ENCODE measurements at regions not wholly inside any gene's neighbourhood (a gene's known extent, or its start where the extent isn't known, plus 50 kb on each side); places are given as distances from the start of the nearest gene placed in this dataset.
"Not testable (repeated sequence)": the region's sequence is repeated elsewhere in the genome, so short reads cannot be mapped to it uniquely, and the experiment has no call there.

GRCh38 chrX:117834076-117834475, 282.5 kb downstream of the KLHL13 start:
- TF ChIP-seq, protein P1, sequence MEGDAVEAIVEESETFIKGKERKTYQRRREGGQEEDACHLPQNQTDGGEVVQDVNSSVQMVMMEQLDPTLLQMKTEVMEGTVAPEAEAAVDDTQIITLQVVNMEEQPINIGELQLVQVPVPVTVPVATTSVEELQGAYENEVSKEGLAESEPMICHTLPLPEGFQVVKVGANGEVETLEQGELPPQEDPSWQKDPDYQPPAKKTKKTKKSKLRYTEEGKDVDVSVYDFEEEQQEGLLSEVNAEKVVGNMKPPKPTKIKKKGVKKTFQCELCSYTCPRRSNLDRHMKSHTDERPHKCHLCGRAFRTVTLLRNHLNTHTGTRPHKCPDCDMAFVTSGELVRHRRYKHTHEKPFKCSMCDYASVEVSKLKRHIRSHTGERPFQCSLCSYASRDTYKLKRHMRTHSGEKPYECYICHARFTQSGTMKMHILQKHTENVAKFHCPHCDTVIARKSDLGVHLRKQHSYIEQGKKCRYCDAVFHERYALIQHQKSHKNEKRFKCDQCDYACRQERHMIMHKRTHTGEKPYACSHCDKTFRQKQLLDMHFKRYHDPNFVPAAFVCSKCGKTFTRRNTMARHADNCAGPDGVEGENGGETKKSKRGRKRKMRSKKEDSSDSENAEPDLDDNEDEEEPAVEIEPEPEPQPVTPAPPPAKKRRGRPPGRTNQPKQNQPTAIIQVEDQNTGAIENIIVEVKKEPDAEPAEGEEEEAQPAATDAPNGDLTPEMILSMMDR (IDR thresholded peaks at IDR 0.05), result no peak
- H3K36me3 Mint-ChIP-seq (ENCODE audit: unreplicated experiment), result no peaks in the 10 kb centered on the region
- no peak overlapping the region for H3K4me3 Mint-ChIP-seq (ENCODE audit: unreplicated experiment)
- peaks cover 35% of the 10 kb centered on the region for H3K9me3 Mint-ChIP-seq (ENCODE audit: unreplicated experiment)
- no peaks in the 10 kb centered on the region for H3K27me3 Mint-ChIP-seq (ENCODE audit: unreplicated experiment)
- no peak for DNase-seq (ENCODE audit: extremely low spot score, unreplicated experiment)
- no peaks in the 10 kb centered on the region for H3K4me1 Mint-ChIP-seq (ENCODE audit: unreplicated experiment)
- no peak overlapping the region for H3K27ac Mint-ChIP-seq (ENCODE audit: unreplicated experiment)

- H3K27ac Mint-ChIP-seq (ENCODE audit: unreplicated experiment); H3K27me3 Mint-ChIP-seq (ENCODE audit: unreplicated experiment); H3K4me1 Mint-ChIP-seq (ENCODE audit: unreplicated experiment); DNase-seq (ENCODE audit: extremely low spot score, unreplicated experiment); H3K4me3 Mint-ChIP-seq (ENCODE audit: unreplicated experiment); H3K36me3 Mint-ChIP-seq (ENCODE audit: unreplicated experiment): not testable (repeated sequence)
- peaks cover 66% of the 10 kb centered on the region for H3K9me3 Mint-ChIP-seq (ENCODE audit: unreplicated experiment)
Observed at GRCh38 chrX:117821472-117821871, 295.1 kb downstream of the KLHL13 start.

DNA sequence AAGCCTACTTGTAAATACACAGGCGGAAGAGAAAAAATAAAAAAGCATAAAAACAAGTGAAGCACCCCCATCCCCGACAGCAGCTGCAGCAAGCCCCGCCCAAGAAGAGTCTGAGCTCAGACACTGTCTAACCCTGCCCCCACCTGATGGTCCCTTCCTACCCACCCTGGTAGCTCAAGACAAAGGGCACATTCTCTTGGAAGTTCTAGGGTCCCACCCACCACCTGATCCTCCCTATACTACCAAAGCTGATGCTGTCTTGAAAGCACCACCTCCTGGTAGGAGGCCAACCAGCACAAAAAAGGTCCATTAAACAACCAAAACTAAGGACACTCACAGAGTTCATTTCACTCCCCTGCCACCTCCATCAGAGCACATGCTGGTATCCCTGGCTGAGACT, 308.2 kb downstream of the KLHL13 start:
- Mint-ChIP-seq H3K9me3 (ENCODE audit: unreplicated experiment) (peaks cover 57% of the 10 kb centered on the region), H3K4me1 (ENCODE audit: unreplicated experiment) (no peaks in the 10 kb centered on the region), H3K4me3 (ENCODE audit: unreplicated experiment) (no peak overlapping the region), H3K36me3 (ENCODE audit: unreplicated experiment) (no peaks in the 10 kb centered on the region), H3K27ac (ENCODE audit: unreplicated experiment) (no peak overlapping the region), H3K27me3 (ENCODE audit: unreplicated experiment) (no peaks in the 10 kb centered on the region)
- TF ChIP-seq, protein P1 (IDR thresholded peaks at IDR 0.05), result no peak
- no peak for DNase-seq (ENCODE audit: extremely low spot score, unreplicated experiment)

GRCh38 chrX:117803463-117803862, 313.1 kb downstream of the KLHL13 start:
- DNase-seq (ENCODE audit: extremely low spot score, unreplicated experiment), result no peak
- TF ChIP-seq, protein P1 (IDR thresholded peaks at IDR 0.05), result no peak
- Mint-ChIP-seq H3K9me3 (ENCODE audit: unreplicated experiment) (peaks cover 39% of the 10 kb centered on the region), H3K4me1 (ENCODE audit: unreplicated experiment) (no peaks in the 10 kb centered on the region), H3K36me3 (ENCODE audit: unreplicated experiment) (no peaks in the 10 kb centered on the region), H3K27ac (ENCODE audit: unreplicated experiment) (no peak overlapping the region), H3K27me3 (ENCODE audit: unreplicated experiment) (no peaks in the 10 kb centered on the region), H3K4me3 (ENCODE audit: unreplicated experiment) (no peak overlapping the region)

DNA sequence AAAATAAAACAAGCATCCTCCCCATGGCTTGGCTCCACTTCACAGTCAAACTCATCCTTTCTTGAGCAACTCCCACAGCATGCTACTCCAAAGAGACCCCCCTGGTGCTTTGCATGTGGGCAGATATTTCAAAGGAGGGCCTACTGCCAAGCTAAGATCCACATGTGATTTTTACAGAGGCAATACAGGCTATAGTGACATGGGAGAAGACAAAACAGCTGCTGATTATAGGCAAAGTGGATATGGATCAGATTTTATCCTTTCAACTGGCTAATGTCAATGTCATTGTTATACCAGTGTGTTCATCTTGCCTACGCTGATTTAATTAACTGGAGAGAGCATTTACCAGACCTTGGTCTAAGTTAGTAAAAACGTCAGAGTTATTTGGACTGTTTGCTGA, 328.3 kb downstream of the KLHL13 start:
- no peaks in the 10 kb centered on the region for H3K4me1 Mint-ChIP-seq (ENCODE audit: unreplicated experiment)
- no peaks in the 10 kb centered on the region for H3K27me3 Mint-ChIP-seq (ENCODE audit: unreplicated experiment)
- H3K9me3 Mint-ChIP-seq (ENCODE audit: unreplicated experiment), result peaks cover 36% of the 10 kb centered on the region
- no peak for DNase-seq (ENCODE audit: extremely low spot score, unreplicated experiment)
- no peaks in the 10 kb centered on the region for H3K36me3 Mint-ChIP-seq (ENCODE audit: unreplicated experiment)
- H3K4me3 Mint-ChIP-seq (ENCODE audit: unreplicated experiment), result no peak overlapping the region
- no peak overlapping the region for H3K27ac Mint-ChIP-seq (ENCODE audit: unreplicated experiment)
- TF ChIP-seq, protein P1 (IDR thresholded peaks at IDR 0.05), result no peak

DNA sequence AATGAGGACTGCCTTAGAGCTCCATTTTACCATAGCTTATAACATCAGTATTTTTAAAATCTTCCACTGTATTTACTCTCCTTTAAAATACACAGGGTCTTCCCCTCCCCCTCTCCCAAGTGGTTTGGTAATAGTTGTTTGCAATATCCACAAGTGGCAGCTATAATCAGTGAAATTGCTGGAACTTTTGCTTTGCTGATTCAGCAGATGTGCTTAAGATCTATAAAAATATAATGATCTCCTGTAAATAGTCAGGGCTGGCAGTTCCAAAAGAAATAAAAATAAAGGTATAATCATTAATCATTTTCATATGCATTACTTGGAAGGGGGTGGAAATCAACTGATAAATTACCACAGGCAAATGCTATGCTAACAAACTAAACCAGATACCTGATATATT, 345.2 kb downstream of the KLHL13 start:
- peaks cover 42% of the 10 kb centered on the region for H3K9me3 Mint-ChIP-seq (ENCODE audit: unreplicated experiment)
- H3K27ac Mint-ChIP-seq (ENCODE audit: unreplicated experiment), result no peak overlapping the region
- H3K4me1 Mint-ChIP-seq (ENCODE audit: unreplicated experiment), result no peaks in the 10 kb centered on the region
- TF ChIP-seq, protein P1 (IDR thresholded peaks at IDR 0.05), result no peak
- no peaks in the 10 kb centered on the region for H3K36me3 Mint-ChIP-seq (ENCODE audit: unreplicated experiment)
- DNase-seq (ENCODE audit: extremely low spot score, unreplicated experiment), result no peak
- H3K4me3 Mint-ChIP-seq (ENCODE audit: unreplicated experiment), result no peak overlapping the region
- H3K27me3 Mint-ChIP-seq (ENCODE audit: unreplicated experiment), result no peaks in the 10 kb centered on the region
